ENCODE measurements at regions not wholly inside any gene's neighbourhood (a gene's known extent, or its start where the extent isn't known, plus 50 kb on each side); places are given as distances from the start of the nearest gene placed in this dataset.

DNA sequence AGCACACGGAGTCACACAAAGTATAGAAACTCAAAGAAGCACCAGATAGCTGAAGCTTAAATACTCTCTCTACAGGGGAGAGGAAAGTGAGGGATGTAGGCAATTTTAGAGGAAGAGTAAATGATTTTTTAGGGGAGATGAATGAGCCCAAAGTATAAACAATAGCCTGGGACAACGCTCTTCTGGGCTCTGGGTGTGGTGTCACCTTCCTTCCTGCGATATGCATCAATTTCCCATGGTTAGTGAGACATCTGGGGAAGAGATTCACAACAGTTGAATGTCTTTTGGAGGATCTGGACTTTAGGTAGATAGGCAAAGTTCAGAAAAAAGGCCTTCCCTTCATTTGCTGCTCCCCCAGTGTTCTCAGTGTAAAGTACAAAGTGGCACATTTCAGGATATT lies 125.2 kb downstream of the EFHB start (continued):
- TF ChIP-seq ZNF217 (IDR thresholded peaks at IDR 0.05) (no peak), ZNF24 (IDR thresholded peaks at IDR 0.05) (no peak), POLR2A (IDR thresholded peaks at IDR 0.05; ENCODE audit: low read depth, low read length) (no peak)

DNA sequence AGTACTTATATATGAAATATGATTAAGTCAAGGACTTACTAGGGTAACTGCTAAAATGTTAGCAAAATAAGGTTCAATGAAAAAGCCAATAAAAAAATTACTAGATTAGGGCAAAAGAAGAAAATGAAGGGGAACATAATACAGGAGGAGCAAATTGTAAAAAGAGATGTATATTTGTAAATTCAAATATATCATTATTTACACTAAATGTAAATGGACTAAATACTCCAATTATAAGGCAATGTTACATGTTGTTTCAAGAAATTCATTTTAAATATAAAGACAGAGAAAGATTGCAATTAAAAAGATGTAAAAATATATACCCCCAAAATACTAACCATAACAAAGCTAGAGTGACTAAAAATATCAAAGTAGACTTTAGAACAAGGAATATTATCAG lies 134.1 kb downstream of the EFHB start:
- Histone ChIP-seq H2AFZ (ENCODE audit: control insufficient read depth, low read depth, low read length) (no peak overlapping the region), H3K79me2 (ENCODE audit: control insufficient read depth, insufficient read depth, low read length) (no peaks in the 10 kb centered on the region), H3K9me3 (replicated peaks; ENCODE audit: control insufficient read depth, insufficient read depth, low read length) (peaks cover 2% of the 10 kb centered on the region; the same call in 2 of the 3 replicates), H3K27ac (ENCODE audit: control insufficient read depth, insufficient read depth) (no peak overlapping the region), H3K36me3 (ENCODE audit: control insufficient read depth in 2 of 2, insufficient read depth in 2 of 2, low read length in 1 of 2) (no peaks in the 10 kb centered on the region), H3K9ac (ENCODE audit: control insufficient read depth, insufficient read depth, low read length) (no peak overlapping the region), H3K4me2 (ENCODE audit: control insufficient read depth, insufficient read depth) (no peak overlapping the region), H4K20me1 (ENCODE audit: control insufficient read depth, insufficient read depth) (no peaks in the 10 kb centered on the region), H3K27me3 (replicated peaks in 1 of 2; ENCODE audit: control insufficient read depth in 2 of 2, insufficient read depth in 2 of 2, low read length in 1 of 2) (no peaks in the 10 kb centered on the region), H3K4me1 (ENCODE audit: control insufficient read depth, insufficient read depth, low read length) (no peaks in the 10 kb centered on the region), H3K4me3 (no peak overlapping the region)
- FAIRE-seq: no peak
- in situ Hi-C loops (cut with MboI): no loop called here
- ChIA-PET POLR2A (no interaction called here), SMC1A (ENCODE audit: uncharacterized antibody, unreplicated experiment) (no interaction called here), RAD21 (ENCODE audit: unreplicated experiment) (no interaction called here), CTCF (no interaction called here)
- no peak for ATAC-seq
- no peak for DNase-seq (ENCODE audit: low read depth, low spot score)
- BruUV-seq (replicated peaks): no TSS peak
- intact Hi-C loops (cut with micrococcal nuclease; ENCODE audit: unreplicated experiment): no loop called here
- no peak for TF ChIP-seq SMAD5 (IDR thresholded peaks at IDR 0.05; ENCODE audit: low read depth)
- no peak for TF ChIP-seq CREB1 (IDR thresholded peaks at IDR 0.05; ENCODE audit: low read depth)
- TF ChIP-seq, protein P1, sequence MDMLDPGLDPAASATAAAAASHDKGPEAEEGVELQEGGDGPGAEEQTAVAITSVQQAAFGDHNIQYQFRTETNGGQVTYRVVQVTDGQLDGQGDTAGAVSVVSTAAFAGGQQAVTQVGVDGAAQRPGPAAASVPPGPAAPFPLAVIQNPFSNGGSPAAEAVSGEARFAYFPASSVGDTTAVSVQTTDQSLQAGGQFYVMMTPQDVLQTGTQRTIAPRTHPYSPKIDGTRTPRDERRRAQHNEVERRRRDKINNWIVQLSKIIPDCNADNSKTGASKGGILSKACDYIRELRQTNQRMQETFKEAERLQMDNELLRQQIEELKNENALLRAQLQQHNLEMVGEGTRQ (IDR thresholded peaks at IDR 0.05; ENCODE audit: borderline replicate concordance, low read depth, low read length): no peak
- TF ChIP-seq STAT3 (IDR thresholded peaks at IDR 0.05; ENCODE audit: low read depth, low read length): no peak
- TF ChIP-seq, protein P2, sequence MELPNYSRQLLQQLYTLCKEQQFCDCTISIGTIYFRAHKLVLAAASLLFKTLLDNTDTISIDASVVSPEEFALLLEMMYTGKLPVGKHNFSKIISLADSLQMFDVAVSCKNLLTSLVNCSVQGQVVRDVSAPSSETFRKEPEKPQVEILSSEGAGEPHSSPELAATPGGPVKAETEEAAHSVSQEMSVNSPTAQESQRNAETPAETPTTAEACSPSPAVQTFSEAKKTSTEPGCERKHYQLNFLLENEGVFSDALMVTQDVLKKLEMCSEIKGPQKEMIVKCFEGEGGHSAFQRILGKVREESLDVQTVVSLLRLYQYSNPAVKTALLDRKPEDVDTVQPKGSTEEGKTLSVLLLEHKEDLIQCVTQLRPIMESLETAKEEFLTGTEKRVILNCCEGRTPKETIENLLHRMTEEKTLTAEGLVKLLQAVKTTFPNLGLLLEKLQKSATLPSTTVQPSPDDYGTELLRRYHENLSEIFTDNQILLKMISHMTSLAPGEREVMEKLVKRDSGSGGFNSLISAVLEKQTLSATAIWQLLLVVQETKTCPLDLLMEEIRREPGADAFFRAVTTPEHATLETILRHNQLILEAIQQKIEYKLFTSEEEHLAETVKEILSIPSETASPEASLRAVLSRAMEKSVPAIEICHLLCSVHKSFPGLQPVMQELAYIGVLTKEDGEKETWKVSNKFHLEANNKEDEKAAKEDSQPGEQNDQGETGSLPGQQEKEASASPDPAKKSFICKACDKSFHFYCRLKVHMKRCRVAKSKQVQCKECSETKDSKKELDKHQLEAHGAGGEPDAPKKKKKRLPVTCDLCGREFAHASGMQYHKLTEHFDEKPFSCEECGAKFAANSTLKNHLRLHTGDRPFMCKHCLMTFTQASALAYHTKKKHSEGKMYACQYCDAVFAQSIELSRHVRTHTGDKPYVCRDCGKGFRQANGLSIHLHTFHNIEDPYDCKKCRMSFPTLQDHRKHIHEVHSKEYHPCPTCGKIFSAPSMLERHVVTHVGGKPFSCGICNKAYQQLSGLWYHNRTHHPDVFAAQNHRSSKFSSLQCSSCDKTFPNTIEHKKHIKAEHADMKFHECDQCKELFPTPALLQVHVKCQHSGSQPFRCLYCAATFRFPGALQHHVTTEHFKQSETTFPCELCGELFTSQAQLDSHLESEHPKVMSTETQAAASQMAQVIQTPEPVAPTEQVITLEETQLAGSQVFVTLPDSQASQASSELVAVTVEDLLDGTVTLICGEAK (IDR thresholded peaks at IDR 0.05; ENCODE audit: borderline replicate concordance): no peak
- TF ChIP-seq, protein P3, sequence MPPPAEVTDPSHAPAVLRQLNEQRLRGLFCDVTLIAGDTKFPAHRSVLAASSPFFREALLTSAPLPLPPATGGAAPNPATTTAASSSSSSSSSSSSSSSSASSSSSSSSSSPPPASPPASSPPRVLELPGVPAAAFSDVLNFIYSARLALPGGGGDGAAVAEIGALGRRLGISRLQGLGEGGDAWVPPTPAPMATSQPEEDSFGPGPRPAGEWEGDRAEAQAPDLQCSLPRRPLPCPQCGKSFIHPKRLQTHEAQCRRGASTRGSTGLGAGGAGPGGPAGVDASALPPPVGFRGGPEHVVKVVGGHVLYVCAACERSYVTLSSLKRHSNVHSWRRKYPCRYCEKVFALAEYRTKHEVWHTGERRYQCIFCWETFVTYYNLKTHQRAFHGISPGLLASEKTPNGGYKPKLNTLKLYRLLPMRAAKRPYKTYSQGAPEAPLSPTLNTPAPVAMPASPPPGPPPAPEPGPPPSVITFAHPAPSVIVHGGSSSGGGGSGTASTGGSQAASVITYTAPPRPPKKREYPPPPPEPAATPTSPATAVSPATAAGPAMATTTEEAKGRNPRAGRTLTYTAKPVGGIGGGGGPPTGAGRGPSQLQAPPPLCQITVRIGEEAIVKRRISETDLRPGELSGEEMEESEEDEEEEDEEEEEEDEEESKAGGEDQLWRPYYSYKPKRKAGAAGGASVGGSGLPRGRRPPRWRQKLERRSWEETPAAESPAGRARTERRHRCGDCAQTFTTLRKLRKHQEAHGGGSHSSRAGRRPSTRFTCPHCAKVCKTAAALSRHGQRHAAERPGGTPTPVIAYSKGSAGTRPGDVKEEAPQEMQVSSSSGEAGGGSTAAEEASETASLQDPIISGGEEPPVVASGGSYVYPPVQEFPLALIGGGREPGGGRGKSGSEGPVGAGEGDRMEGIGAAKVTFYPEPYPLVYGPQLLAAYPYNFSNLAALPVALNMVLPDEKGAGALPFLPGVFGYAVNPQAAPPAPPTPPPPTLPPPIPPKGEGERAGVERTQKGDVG (CRISPR knock-in tag; IDR thresholded peaks at IDR 0.05): no peak
- TF ChIP-seq, protein P4, sequence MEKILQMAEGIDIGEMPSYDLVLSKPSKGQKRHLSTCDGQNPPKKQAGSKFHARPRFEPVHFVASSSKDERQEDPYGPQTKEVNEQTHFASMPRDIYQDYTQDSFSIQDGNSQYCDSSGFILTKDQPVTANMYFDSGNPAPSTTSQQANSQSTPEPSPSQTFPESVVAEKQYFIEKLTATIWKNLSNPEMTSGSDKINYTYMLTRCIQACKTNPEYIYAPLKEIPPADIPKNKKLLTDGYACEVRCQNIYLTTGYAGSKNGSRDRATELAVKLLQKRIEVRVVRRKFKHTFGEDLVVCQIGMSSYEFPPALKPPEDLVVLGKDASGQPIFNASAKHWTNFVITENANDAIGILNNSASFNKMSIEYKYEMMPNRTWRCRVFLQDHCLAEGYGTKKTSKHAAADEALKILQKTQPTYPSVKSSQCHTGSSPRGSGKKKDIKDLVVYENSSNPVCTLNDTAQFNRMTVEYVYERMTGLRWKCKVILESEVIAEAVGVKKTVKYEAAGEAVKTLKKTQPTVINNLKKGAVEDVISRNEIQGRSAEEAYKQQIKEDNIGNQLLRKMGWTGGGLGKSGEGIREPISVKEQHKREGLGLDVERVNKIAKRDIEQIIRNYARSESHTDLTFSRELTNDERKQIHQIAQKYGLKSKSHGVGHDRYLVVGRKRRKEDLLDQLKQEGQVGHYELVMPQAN (conservative IDR thresholded peaks at IDR 0.05): no peak
- TF ChIP-seq, protein P5, sequence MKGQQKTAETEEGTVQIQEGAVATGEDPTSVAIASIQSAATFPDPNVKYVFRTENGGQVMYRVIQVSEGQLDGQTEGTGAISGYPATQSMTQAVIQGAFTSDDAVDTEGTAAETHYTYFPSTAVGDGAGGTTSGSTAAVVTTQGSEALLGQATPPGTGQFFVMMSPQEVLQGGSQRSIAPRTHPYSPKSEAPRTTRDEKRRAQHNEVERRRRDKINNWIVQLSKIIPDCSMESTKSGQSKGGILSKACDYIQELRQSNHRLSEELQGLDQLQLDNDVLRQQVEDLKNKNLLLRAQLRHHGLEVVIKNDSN (IDR thresholded peaks at IDR 0.05; ENCODE audit: borderline replicate concordance, extremely low read length, insufficient read depth, low read depth, low read length): no peak
- TF ChIP-seq CBFB (IDR thresholded peaks at IDR 0.05; ENCODE audit: low read depth): no peak
